ENCODE measurements at regions not wholly inside any gene's neighbourhood (a gene's known extent, or its start where the extent isn't known, plus 50 kb on each side); places are given as distances from the start of the nearest gene placed in this dataset.

GRCh38 chr12:60468546-60468945, 872.7 kb downstream of the SLC16A7 start:
- Histone ChIP-seq H3K9me3 (ENCODE audit: control insufficient read depth, insufficient read depth, low read depth, low read length) (no peaks in the 10 kb centered on the region), H3K36me3 (ENCODE audit: control insufficient read depth, insufficient read depth, low read length) (no peaks in the 10 kb centered on the region), H3K4me1 (ENCODE audit: control insufficient read depth, extremely low read depth, insufficient read depth, low read length) (no peaks in the 10 kb centered on the region), H2AFZ (ENCODE audit: low read length) (no peak overlapping the region), H3K4me3 (replicated peaks in 1 of 4; ENCODE audit: control extremely low read depth in 1 of 4, insufficient read depth in 1 of 4, low read depth in 3 of 4, low read length in 4 of 4) (no peak overlapping the region), H3K9ac (ENCODE audit: insufficient read depth, low read length) (no peak overlapping the region), H3K4me2 (ENCODE audit: extremely low read depth, insufficient read depth, low read length) (no peak overlapping the region), H4K20me1 (ENCODE audit: control insufficient read depth, extremely low read depth, insufficient read depth, low read length) (no peaks in the 10 kb centered on the region), H3K79me2 (ENCODE audit: control insufficient read depth, insufficient read depth, low read length) (no peaks in the 10 kb centered on the region), H3K27me3 (ENCODE audit: control insufficient read depth, insufficient read depth, low read length) (no peaks in the 10 kb centered on the region), H3K27ac (ENCODE audit: insufficient read depth, low read length) (no peak overlapping the region)
- TF ChIP-seq EZH2 (IDR thresholded peaks at IDR 0.05; ENCODE audit: low read length, missing control alignments): no peak
- no peak for TF ChIP-seq CTCF (conservative IDR thresholded peaks at IDR 0.05 in 1 of 2, IDR thresholded peaks at IDR 0.05 in 1 of 2; ENCODE audit: low read depth in 1 of 2, low read length in 2 of 2)
- no peak for DNase-seq (ENCODE audit: low read depth in 2 of 2)

- no peaks in the 10 kb centered on the region for H3K79me2 ChIP-seq (ENCODE audit: control insufficient read depth, insufficient read depth, low read length)
- no peak overlapping the region for H3K9ac ChIP-seq (ENCODE audit: insufficient read depth, low read length)
- H4K20me1 ChIP-seq (ENCODE audit: control insufficient read depth, extremely low read depth, insufficient read depth, low read length): no peaks in the 10 kb centered on the region
- H3K9me3 ChIP-seq (ENCODE audit: control insufficient read depth, insufficient read depth, low read depth, low read length): no peaks in the 10 kb centered on the region
- H3K4me3 ChIP-seq (replicated peaks in 1 of 4; ENCODE audit: control extremely low read depth in 1 of 4, insufficient read depth in 1 of 4, low read depth in 3 of 4, low read length in 4 of 4): no peak overlapping the region
- no peak overlapping the region for H3K4me2 ChIP-seq (ENCODE audit: extremely low read depth, insufficient read depth, low read length)
- no peak for TF ChIP-seq EZH2 (IDR thresholded peaks at IDR 0.05; ENCODE audit: low read length, missing control alignments)
- no peak for TF ChIP-seq CTCF (conservative IDR thresholded peaks at IDR 0.05 in 1 of 2, IDR thresholded peaks at IDR 0.05 in 1 of 2; ENCODE audit: low read depth in 1 of 2, low read length in 2 of 2)
- no peaks in the 10 kb centered on the region for H3K4me1 ChIP-seq (ENCODE audit: control insufficient read depth, extremely low read depth, insufficient read depth, low read length)
- no peaks in the 10 kb centered on the region for H3K27me3 ChIP-seq (ENCODE audit: control insufficient read depth, insufficient read depth, low read length)
- no peak overlapping the region for H3K27ac ChIP-seq (ENCODE audit: insufficient read depth, low read length)
- no peak for DNase-seq (ENCODE audit: low read depth in 2 of 2)
- H2AFZ ChIP-seq (ENCODE audit: low read length): no peak overlapping the region
- H3K36me3 ChIP-seq (ENCODE audit: control insufficient read depth, insufficient read depth, low read length): no peaks in the 10 kb centered on the region
Observed at GRCh38 chr12:60475825-60476224, 880.0 kb downstream of the SLC16A7 start.

- Histone ChIP-seq H4K20me1 (ENCODE audit: control insufficient read depth, extremely low read depth, insufficient read depth, low read length) (no peaks in the 10 kb centered on the region), H3K4me1 (ENCODE audit: control insufficient read depth, extremely low read depth, insufficient read depth, low read length) (no peaks in the 10 kb centered on the region), H3K36me3 (ENCODE audit: control insufficient read depth, insufficient read depth, low read length) (no peaks in the 10 kb centered on the region), H3K27me3 (ENCODE audit: control insufficient read depth, insufficient read depth, low read length) (no peaks in the 10 kb centered on the region), H3K9ac (ENCODE audit: insufficient read depth, low read length) (no peak overlapping the region), H3K4me2 (ENCODE audit: extremely low read depth, insufficient read depth, low read length) (no peak overlapping the region), H3K27ac (ENCODE audit: insufficient read depth, low read length) (no peak overlapping the region), H3K79me2 (ENCODE audit: control insufficient read depth, insufficient read depth, low read length) (no peaks in the 10 kb centered on the region), H3K9me3 (ENCODE audit: control insufficient read depth, insufficient read depth, low read depth, low read length) (no peaks in the 10 kb centered on the region), H3K4me3 (replicated peaks in 1 of 4; ENCODE audit: control extremely low read depth in 1 of 4, insufficient read depth in 1 of 4, low read depth in 3 of 4, low read length in 4 of 4) (no peak overlapping the region), H2AFZ (ENCODE audit: low read length) (no peak overlapping the region)
- no peak for DNase-seq (ENCODE audit: low read depth in 2 of 2)
- TF ChIP-seq EZH2 (IDR thresholded peaks at IDR 0.05; ENCODE audit: low read length, missing control alignments) (no peak), CTCF (conservative IDR thresholded peaks at IDR 0.05 in 1 of 2, IDR thresholded peaks at IDR 0.05 in 1 of 2; ENCODE audit: low read depth in 1 of 2, low read length in 2 of 2) (no peak)
Observed at GRCh38 chr12:60487284-60487683, 891.5 kb downstream of the SLC16A7 start.

Measured in fibroblast of lung (primary cell).